COLO668 (cell line): ENCODE measurements at regions not wholly inside any gene's neighbourhood (a gene's known extent, or its start where the extent isn't known, plus 50 kb on each side); places are given as distances from the start of the nearest gene placed in this dataset.

Experiments used
- DNase-seq: peaks from one replicate; lab custom pipeline; 2025; ENCODE audit not compliant: unreplicated experiment; lab: John Stamatoyannopoulos, UW

GRCh38 chr20:43316271-43316670 is 126.6 kb upstream of the PTPRT start:
- DNase-seq, result no peak

- DNase-seq, result no peak
Observed at GRCh38 chr20:43309266-43309665, 119.6 kb upstream of the PTPRT start.

GRCh38 chr20:43306837-43307236 is 117.1 kb upstream of the PTPRT start:
- DNase-seq, result no peak

- no peak for DNase-seq
Observed at GRCh38 chr20:43305749-43306148, 116.0 kb upstream of the PTPRT start.

DNA sequence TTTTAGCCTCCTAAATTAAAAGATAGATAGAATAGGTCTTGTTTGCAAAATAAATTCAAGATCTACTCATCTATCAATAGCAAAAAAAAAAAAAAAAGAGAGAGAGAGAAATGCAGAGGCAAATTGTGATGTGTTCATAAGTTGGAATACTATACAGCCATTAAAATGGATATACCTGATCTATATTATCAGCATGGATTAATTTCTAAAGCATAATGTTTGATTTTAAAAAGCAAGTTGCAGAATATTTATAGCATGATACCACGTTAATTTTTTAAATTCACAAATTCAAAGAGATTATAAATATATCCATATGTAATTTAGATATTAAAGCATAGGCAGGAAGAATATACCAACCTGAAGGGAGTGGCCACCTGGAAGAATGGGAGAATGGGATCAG is 114.9 kb upstream of the PTPRT start:
- no peak for DNase-seq

DNA sequence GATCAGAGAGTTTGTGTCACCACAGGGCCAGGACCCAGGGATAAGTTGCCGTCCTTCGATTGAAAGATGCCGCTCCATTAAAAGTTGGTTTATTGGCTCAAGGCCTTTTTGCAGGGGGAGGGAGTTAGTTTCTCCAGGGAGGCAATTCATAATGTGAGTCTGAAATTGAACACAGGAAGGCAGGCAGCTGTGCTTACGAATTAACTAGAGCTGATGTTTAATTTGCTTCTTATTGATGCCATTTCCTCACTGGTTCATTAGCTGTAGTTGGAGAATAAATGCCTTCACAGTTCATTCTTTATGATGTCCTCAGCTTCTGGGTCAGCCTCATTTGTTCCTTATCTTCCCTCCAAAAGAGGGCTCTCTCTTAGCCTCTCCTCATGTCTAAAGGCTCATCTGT is 113.2 kb upstream of the PTPRT start:
- DNase-seq, result no peak

GRCh38 chr20:43300901-43301300 is 111.2 kb upstream of the PTPRT start:
- no peak for DNase-seq

- DNase-seq, result no peak
Observed at GRCh38 chr20:43295781-43296180, 106.1 kb upstream of the PTPRT start.

DNA sequence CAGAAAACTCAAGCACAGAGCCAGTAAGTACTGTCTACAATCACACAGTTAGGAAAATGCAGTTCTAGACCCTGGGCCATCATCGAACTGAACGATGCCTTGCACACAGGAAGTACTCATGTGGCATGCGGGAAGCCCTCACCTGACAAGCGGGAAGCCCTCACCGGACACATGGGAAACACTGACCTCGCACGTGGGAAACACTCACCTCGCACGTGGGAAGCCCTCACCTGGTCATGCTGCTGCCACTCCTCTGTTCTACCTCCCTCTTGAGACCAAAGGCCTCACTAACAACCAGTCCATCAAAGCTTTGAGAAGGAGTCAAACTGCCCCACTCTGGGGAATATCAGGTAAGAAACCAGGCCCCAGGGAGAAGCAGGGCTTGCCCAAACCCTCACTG is 105.6 kb upstream of the PTPRT start:
- DNase-seq, result no peak

GRCh38 chr20:43294031-43294430 is 104.3 kb upstream of the PTPRT start:
- DNase-seq, result no peak

DNA sequence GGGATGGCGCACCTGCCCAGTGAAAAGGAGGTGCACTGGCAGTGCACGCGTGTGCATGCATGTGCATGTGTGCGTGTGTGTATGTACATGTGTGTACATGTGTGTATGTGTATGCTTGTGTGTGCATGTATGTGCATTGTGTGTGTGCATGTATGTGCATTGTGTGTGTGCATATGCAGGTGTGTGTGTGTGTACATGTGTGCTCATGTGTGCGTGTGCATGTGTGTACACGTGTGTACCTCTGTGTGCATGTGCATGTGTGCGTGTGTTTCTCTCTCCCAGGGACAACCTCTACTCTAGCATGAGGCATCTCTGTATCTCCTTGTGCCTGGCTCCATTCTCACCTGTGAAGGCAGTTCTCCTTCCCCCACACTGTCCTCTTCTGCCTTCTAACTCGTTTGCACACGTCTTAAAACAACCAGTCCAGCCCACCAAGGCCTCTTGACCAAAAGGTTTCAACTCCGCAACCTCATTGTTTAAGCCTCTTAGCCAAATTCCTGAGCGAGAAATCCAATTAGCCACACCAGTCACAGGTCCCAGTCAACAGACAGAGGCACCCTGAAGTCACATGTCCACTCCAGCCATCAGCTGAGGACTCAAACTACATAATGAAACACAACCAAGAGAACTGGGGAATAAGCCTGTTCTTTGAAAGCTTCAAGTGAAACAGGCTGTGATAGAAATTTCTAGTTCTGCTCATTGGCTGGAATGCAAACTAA is 103.5 kb upstream of the PTPRT start:
- DNase-seq, result no peak

DNA sequence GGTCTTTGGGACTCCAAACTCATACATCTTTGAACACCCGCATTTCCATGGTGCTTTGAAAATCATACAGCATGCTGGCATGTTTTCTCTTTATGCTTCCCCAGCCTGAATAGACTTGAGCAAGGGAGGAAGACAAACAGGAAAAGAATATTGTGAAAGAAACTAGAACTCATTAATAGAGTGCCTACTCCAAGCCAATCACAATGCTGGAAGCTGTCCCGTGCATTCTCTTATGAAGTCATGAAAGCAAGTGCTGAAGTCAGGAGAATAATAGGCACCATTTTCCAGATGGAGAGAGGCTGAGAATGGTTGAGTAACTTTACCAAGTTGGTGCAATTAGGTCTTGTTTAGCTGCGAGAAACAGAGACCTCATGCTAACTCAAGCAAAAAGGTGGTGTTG is 102.5 kb upstream of the PTPRT start:
- DNase-seq, result no peak

GRCh38 chr20:43287637-43288036 is 97.9 kb upstream of the PTPRT start:
- DNase-seq, result no peak

GRCh38 chr20:43285170-43285569 is 95.5 kb upstream of the PTPRT start:
- DNase-seq, result no peak

DNA sequence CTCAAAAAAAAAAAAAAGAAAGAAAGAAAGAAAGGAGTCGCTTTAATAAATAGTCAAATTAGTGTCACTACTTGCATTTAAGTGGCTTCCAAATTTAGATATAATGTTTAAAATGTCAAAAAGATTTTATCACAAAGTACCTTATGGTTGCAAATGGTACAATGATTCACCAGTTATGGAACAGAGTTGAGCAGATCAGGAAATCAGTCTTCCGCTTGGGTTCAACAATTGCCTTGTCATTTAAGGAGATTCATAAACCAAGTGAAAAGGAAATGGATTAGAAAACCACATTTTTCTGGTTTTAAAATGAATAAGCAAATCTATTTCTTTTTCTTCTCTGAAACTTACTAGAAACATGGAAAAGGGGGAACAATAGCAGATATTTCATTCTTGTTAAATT is 94.8 kb upstream of the PTPRT start:
- no peak for DNase-seq

DNA sequence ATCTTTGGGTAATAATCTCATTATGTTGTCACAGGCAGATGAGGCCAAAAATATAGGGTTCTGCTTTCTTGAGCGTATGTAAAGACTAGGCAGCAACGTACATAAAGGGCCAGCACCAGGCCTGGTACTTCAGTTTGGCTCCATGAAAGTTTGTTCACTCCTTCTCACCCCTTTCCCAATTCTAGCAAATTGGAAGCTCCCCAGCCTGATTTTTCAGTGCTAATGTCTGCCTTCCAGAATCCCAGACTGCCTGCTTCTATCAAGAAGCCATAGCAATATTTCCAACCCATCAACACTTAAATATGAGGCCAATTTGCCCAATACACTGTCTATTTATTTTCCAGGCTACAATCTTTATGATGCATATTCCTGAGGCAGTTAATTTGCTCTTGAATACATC is 93.4 kb upstream of the PTPRT start:
- DNase-seq, result no peak

GRCh38 chr20:43271980-43272379 is 82.3 kb upstream of the PTPRT start:
- no peak for DNase-seq

DNA sequence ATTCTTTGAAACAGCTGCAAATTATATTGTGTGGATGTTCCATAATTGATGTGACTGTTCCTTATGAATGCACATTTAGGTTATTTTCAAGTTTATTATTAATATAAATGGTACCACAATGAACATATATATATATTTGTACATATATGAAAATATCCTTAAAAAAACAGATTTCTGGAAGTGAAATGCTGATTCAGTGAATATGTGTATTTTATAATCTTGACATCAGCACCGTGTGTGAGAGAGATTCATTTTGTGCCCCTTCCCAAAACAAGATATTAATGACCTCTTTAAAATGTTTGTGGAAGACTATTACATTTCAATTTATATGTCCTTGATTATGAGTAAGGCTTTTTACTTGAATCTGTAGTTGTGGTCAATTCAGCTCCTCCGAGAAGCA is 75.7 kb upstream of the PTPRT start:
- no peak for DNase-seq

GRCh38 chr20:43263226-43263625 is 73.5 kb upstream of the PTPRT start:
- no peak for DNase-seq

- DNase-seq, result no peak
Observed at GRCh38 chr20:43262341-43262740, 72.6 kb upstream of the PTPRT start.

DNA sequence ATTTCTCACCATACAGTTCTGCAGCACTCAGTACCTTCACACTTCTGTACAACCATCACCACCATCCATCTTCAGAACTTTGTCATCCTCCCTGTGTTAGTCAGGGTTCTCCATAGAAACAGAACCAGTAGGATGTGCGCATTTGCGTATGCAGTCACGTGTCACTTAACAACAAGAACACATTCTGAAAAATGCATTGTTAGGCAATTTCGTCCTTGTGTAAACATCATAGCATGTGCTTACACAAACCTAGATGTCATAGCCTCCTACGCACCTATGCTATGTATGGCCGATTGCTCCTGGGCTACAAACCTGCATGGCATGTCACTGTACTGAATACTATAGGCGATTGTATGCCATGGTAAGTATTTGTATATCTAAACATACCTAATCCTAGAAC is 66.2 kb upstream of the PTPRT start:
- DNase-seq, result no peak

GRCh38 chr20:43252761-43253160 is 63.1 kb upstream of the PTPRT start:
- no peak for DNase-seq

GRCh38 chr20:43248341-43248740 is 58.6 kb upstream of the PTPRT start:
- no peak for DNase-seq
